ENCODE measurements at regions not wholly inside any gene's neighbourhood (a gene's known extent, or its start where the extent isn't known, plus 50 kb on each side); places are given as distances from the start of the nearest gene placed in this dataset.

- ATAC-seq (ENCODE audit: low FRiP score): no peak
- no peak for DNase-seq (ENCODE audit: low spot score)
- TF ChIP-seq CTCF (IDR thresholded peaks at IDR 0.05): no peak
Measured at GRCh38 chrX:82675104-82675503, 833.0 kb upstream of the POU3F4 start.

- DNase-seq (ENCODE audit: low spot score) (no peak), ATAC-seq (ENCODE audit: low FRiP score) (no peak)
- TF ChIP-seq CTCF (IDR thresholded peaks at IDR 0.05): no peak
Measured at GRCh38 chrX:82676386-82676785, 831.7 kb upstream of the POU3F4 start.

GRCh38 chrX:82677286-82677685 is 830.8 kb upstream of the POU3F4 start:
- ATAC-seq (ENCODE audit: low FRiP score) (no peak), DNase-seq (ENCODE audit: low spot score) (no peak)
- TF ChIP-seq CTCF (IDR thresholded peaks at IDR 0.05): no peak

- DNase-seq (ENCODE audit: low spot score): no peak
- ATAC-seq (ENCODE audit: low FRiP score): no peak
- TF ChIP-seq CTCF (IDR thresholded peaks at IDR 0.05): no peak
Measured at GRCh38 chrX:82692991-82693390, 815.1 kb upstream of the POU3F4 start.

- DNase-seq (ENCODE audit: low spot score) (no peak), ATAC-seq (ENCODE audit: low FRiP score) (no peak)
- no peak for TF ChIP-seq CTCF (IDR thresholded peaks at IDR 0.05)
Measured at GRCh38 chrX:82695066-82695465, 813.0 kb upstream of the POU3F4 start.

GRCh38 chrX:82703551-82703950 is 804.5 kb upstream of the POU3F4 start:
- ATAC-seq (ENCODE audit: low FRiP score): no peak
- TF ChIP-seq CTCF (IDR thresholded peaks at IDR 0.05): no peak
- DNase-seq (ENCODE audit: low spot score): no peak

GRCh38 chrX:82711457-82711856 is 796.6 kb upstream of the POU3F4 start:
- no peak for TF ChIP-seq CTCF (IDR thresholded peaks at IDR 0.05)
- ATAC-seq (ENCODE audit: low FRiP score) (no peak), DNase-seq (ENCODE audit: low spot score) (no peak)

Measured in omental fat pad (tissue), 3 donors.